ENCODE measurements at regions not wholly inside any gene's neighbourhood (a gene's known extent, or its start where the extent isn't known, plus 50 kb on each side); places are given as distances from the start of the nearest gene placed in this dataset.

DNA sequence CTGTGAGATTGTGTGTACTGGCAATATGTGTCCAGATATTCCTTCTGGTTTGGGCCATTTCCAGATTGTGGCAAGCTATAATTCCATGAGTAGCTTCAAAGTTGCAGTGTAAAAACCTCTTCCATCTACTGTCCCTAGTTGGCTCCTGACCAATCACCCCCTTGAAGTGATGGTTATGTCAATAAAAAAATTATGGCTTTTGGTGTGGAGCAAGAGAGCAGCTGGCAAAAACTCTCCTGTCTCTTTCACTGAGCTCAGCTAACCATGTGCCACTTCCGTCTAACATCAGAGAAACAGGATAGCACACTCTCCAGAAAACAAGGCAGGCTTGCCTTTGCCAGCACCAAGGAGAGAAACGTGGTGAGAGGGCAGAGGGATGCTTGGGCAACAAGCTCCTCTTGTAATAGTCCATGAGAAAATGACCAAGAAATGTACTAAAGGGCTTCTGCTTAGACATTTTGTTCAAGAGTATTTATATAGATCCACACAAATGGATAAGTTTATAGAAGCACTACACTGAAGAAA lies 914.4 kb upstream of the SEMA6A start:
- no peak for DNase-seq (ENCODE audit: low spot score)

DNA sequence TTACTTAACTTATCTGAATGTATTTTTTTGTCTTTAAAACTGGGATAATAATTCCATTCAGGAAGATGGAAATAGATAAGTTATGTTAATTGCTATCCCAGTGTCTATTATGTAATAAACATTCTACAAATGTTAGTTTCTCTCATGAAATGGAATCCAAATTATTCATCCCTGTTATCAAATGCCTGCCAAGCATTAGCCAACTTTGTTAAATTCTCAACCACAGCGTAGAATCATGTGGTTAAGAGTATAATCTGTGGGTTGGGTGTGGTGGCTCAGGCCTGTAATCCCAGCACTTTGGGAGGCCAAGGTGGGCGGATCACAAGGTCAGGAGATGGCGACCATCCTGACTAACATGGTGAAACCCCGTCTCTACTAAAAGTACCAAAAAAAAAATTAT lies 912.9 kb upstream of the SEMA6A start:
- DNase-seq (ENCODE audit: low spot score), result no peak

DNA sequence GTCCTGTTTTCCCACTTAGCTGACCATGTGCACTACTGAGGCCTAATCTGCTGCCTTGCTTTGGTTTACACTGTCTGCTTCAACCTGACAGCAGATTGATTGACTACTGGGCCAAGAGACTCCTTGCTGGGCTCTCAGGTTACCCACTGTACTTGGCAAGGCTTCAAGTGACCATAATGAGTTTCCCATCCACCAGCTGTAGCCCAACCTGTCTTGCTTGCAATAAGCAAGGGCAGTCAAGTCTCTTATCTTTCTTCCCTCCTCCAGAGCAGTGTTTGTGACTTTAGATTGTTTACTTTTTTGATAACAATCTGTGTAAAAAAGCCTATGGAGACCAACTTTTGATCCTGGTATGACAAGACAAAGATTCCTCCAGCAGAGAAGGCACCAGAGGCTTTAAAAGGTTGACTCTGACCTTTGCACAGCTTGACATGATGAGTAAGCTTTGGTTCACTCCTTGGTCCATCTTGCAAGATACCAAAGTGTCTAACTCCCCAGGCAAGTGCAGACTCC lies 912.3 kb upstream of the SEMA6A start:
- DNase-seq (ENCODE audit: low spot score), result no peak

DNA sequence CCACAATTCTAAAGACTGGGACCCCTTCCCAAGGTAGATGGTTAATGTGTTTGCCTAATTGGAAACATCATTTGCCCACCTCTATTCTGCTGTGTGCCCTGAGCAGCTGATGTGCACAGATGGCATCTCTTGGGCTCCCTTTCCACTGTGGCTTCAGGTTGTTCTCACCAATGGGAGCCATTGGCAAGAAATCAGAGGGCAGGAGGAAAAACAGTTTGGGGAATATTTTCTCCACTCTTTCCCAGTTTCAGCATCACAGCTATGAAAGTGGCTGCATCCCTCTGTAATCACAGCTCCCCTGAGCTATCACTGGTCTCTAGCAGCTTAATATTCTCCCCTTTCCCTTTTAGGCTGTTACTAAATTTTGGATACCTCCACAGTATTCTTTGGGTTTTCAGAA lies 911.6 kb upstream of the SEMA6A start:
- DNase-seq (ENCODE audit: low spot score), result no peak

DNA sequence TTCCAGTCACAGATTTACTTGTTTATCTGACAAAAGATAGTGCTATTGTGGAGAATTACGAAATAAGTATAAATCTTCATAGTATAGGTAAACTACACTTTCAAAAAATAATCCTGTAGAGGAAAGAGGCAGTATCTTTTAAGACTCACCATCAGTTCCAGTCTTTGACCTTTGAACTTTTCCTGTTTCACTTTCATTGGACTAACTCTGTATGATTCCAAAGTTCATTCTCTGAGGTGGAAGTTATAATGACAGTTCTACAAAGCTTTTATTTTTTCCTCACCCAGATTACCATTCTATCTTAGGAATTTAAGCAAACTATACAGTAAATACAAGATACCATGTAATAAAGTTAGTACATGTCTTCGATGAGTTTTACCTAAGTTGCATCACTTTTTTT lies 901.3 kb upstream of the SEMA6A start:
- no peak for DNase-seq (ENCODE audit: low spot score)

DNA sequence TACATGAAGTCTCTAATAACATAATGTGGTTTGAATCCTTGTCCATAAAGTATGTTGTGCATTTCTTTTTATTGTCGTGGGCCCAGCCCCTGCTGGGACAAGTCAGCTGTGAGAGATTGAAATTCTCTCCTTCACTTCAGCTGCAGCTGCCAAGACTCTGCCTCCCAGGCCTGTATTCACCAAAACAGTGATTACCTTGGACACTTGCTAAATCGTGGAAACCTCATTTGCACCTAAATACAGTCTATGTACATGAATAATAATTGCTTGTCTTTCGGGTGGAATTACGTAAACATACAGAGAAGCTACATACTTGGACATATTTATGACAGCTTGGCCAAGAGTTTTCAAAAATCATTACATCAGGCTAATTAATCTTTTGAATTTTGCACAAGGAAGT lies 898.5 kb upstream of the SEMA6A start:
- no peak for DNase-seq (ENCODE audit: low spot score)

DNA sequence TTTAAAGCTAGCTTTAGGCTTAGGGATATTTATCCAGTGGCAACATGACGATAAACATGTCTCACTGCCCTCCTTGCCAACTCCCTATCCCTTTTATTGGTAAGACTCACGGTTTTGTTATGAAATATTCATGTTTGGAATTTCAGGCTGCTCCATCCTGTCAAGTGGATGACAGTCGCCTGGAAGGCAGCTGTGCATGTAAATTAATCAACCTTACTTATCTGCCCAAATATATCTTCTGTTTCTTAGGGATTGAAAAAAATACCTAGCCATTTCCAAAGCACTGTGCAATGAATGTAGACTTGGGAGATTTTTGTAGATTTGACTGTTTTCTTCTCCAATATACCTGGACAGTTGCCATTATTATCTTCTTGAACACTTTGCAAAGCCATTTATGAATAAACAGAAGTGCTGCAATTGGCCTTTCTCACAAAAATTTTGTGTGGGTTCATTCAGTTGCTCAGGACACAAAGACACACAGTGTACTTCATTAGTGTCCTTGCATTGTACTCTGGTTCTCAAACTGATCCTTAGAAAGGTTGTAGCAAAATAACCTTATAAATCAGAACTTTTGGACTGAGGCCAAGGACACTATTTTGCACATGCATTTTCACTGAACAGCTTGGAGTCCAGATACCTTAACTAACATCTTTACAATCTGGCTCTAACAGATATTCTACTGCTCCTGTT lies 889.4 kb upstream of the SEMA6A start:
- DNase-seq (ENCODE audit: low spot score), result no peak

DNA sequence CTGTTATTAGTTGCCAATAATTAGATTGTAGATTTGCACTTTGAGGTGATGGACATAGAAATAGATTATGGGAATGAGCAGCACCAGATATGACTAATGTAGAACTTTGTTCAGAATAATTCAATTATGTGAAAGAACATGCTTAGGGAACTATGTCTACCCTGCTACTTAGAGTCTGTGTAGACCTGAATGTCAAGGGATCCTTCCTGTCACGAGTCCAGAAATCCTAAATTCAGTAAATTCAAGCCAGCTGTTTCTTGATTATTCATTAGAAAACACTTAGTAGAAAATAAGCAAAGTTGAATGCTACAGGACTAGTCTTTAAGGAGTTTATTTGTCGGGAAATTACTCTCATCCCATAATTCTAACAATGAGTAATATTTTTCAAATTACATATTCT lies 887.3 kb upstream of the SEMA6A start:
- DNase-seq (ENCODE audit: low spot score), result no peak

DNA sequence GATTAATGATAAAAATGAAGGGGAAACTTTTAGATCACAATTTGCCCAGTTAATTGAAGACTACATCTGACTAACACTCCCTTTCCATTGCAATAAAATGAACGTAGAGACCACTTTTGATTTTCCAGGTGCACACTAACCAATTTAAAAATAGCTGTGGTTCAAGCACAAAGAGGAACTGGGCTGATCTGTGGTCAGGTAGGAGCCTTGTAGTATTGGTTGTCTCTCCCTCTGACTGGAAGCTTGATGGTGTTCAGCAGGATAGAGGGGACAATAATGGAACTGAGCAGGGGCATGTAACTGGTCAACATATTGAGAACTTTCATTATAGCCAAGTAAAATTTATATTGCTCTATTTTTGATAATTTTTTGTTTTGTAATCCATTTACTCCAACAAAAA lies 886.8 kb upstream of the SEMA6A start:
- no peak for DNase-seq (ENCODE audit: low spot score)

DNA sequence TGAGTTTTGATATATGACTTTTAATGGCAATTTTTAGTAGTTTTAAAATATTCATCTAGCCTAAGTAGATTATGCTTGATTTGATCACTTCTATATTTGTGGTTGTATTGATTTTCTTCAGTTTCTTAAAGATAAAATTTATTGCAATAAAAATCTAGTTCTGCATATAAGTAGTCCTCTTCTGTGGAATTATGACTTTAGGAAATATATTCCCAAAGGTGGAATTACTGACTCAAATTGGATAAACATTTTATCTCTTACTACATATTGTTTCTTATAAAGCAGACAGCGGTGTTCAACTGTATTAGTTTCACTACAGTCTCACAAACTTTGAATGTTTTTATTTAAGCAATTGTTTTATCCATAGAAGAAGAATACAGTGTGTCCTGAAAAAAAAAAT lies 883.0 kb upstream of the SEMA6A start:
- no peak for DNase-seq (ENCODE audit: low spot score)

DNA sequence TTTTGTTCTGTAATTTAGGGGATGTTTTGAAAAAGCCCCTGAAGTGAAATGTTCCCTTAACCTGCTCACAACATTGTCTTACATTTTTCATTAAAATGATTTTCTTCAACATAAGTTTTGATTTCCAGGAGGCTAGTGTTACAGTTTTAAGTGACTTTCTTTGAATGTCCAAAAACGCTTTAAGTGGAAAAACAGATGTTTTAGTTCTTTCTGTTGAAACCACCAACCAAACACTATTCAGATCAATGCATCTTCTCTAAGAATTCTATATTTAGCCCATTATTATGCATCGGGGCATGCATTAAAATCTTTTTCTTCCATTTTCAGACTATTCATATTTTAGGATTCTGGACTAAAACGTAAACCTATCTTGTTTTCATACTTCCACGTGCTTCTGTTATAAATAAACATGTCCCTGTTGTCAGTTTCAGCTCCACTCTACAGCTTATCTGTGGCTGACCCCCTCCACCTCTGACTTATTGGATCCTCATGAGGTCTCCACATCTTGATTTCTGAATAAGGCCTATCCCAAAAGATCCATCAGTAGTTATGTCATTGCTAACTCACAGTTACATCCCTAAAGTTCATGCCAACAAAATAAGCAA lies 882.3 kb upstream of the SEMA6A start:
- no peak for DNase-seq (ENCODE audit: low spot score)

DNA sequence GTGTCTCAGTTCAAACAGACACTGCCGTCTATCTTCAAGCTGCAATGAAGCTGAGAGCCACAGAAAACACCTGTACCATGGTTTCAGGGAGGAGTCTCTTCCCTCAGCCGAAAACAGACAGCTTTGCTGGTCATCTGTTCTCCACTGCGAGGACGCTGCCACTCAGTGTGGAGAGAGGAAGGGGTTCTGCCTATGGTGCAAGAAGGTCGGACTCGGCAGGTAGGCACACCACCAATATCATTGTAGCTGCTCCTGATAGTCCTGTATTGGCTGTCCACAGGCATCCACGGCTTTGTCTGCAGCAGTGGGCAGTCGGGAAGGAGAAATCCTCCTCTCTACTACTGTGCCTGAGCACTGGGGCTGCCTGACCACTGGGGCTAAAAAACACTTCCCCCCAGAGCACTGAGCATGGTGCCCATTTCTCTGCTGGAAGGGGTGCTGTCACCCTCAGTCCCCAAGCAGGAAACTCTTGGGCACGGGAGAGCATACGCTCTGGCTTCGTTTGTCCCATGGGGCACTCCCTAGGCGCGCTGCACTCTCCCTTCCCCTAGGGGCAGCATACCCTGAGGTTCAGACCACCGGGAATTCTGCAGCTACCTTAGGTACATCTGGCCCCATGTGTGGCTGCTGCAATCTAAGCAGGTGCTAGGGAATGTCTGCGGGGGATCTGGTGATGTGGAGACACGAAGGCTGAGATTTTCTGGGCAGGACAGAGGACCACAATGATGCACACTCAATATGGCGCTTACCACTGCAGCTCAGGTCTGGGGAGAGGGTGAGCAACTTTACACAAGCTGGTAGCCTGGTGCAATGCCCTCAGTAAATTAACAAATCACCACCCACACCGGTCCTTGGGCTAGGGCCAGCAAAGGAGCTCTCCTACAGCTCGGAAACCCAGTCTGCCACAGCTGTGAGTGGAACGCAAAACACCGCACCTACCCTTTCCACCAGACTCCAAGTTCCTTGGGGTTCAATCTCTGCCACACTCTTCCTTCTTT lies 880.9 kb upstream of the SEMA6A start:
- DNase-seq (ENCODE audit: low spot score), result peak; percentile 25

DNA sequence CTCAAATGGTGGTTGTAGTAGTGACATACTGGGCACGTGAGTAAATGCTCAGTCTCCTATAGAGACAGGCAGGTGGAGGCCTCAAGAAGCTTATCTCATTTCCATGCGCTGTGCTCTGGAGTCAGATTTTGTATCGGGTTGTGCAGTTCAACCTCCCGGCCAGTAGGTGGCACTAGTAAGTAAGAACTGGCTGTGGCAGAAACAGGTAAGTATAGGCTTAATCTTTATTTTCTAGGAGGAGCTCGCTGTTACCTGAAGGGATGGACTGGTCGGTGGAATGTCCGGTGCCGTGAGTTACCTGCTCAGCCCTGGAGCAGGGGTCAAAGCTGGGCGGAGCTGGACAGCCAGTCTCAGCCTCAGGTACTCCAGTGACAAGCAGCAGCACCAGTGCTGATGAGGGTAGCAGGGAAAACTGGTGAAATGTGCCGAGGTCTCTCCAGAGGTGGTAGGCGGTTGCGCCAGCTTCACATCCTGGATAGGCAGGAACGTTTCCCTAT lies 880.1 kb upstream of the SEMA6A start:
- DNase-seq (ENCODE audit: low spot score), result peak; percentile 59

DNA sequence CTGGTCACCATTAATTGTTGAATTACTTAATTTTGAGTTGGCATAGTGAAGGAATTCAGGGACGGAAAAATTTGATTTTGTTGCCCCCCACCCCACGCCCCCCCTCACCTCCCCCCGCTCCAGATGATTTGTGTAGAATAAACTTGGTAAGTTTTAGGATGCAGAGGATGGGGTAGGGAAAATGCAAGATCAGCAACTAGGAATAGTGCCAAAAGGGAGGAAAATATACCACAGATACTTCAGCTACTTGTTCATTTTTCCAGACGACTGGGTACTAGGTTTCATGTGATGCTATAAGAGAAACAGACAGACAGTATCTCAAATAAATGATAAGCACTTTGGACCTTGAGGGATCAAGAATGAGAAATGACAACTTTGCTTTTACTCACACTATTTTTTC lies 862.2 kb upstream of the SEMA6A start:
- no peak for DNase-seq (ENCODE audit: low spot score)

DNA sequence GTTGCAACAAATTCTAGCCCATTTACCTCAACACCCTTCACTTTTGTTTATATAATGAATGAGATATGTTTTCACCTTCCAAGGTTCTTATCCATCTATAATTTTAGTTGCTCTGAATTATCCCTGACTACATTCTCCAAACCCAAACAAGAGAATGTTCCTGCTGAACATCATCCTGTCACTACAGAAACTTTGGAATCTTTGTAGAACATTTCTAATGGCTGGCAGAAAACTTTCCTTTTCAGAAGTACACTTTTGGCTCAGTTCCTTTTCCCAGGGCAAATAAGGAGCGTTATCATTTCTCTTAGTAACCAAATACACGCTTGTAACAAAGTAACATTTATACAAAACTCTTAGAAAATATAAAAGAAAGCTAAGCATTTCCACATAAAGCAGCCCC lies 860.6 kb upstream of the SEMA6A start:
- DNase-seq (ENCODE audit: low spot score), result no peak

DNA sequence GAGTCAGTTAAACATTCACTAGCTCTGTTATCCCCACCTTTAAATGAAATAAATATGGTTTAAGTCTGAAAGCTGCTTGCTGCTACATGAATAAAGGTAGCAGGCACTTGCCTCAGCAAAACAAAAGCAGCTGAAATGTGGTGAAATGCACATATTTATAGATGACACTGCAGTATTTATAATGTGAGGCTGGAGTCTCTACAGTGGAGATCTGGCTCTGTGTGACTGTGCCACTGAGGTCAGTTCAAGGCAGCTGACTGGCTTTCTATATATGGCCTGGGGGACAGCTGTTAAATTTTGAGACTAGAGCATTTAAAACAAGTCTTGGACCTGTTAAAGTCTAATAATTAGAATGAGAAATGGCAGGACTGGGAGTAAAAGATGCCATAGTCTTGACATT lies 859.6 kb upstream of the SEMA6A start:
- no peak for DNase-seq (ENCODE audit: low spot score)

DNA sequence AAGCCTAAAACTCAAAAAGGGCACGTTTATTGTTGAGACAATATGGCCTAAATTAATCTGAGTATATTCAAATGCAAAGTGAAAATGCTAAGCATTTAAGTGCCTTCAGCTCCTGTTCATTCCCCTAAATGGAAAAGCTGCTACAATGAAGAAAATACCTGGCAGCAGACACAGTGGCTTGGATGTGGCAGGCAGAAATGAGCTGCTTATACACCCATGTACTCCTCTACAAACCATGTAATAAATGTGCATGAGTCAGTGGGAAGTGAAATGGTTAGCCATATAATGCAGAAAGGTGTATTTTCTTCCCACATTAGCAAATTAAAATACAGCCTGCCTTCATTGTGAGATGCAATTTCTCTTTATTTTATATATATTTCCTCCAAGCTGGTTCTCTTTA lies 859.2 kb upstream of the SEMA6A start:
- no peak for DNase-seq (ENCODE audit: low spot score)

DNA sequence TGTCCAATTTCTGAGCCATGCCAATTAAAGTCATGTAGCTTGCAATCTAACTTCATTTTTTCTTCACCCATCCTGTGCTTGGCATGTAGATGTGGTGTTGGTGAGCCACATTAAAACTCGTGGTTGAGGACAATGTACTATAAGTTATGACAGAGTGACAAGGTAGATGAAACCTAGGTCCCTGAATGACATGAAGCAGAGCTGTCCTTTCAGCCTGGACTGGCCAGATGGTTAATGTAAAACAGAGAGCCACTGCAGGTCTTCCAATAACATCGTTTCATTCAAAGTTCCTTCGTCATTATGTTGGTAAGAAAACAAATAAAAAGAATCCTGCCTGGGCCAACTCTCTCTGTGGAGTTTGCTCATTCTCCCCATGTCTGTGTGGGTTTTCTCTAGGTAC lies 856.5 kb upstream of the SEMA6A start:
- no peak for DNase-seq (ENCODE audit: low spot score)

DNA sequence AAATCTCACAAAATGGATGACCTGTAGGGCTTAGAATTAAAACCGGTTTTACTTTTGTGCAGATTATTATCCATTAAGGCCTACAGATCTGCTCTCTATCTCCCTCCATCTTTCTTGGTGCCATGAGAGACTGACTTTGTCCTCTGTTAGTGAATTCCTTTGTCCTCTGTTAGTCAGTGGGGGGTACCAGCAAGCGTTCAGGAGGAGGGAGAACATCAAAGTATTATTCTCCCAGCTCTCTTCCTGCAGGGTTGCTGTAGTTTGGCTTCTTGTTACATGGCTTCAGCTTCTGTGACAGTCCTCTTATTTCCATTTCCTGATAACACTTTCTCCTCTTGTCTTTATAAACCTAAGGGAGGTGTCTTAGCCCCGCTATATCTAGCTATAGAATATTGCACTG lies 850.5 kb upstream of the SEMA6A start:
- DNase-seq (ENCODE audit: low spot score), result no peak

DNA sequence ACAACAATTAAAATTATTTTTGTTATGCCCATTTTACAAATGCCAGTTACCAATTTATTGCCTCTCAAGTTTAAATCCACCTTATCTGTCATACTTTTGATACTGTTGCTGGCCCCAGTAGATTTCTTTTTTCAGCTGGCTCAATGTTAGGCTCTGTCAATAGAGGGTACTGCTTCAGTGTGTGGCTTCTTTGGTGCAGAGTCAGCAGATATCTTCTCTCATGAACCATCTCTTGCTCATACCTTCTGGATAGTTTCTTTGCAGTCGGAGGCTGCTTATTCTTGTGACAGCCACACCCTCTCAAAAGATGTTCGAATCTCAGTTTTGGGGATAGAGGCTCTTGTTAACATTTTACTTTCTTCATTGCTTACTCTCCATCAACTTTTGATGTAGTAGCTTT lies 849.9 kb upstream of the SEMA6A start:
- no peak for DNase-seq (ENCODE audit: low spot score)

DNA sequence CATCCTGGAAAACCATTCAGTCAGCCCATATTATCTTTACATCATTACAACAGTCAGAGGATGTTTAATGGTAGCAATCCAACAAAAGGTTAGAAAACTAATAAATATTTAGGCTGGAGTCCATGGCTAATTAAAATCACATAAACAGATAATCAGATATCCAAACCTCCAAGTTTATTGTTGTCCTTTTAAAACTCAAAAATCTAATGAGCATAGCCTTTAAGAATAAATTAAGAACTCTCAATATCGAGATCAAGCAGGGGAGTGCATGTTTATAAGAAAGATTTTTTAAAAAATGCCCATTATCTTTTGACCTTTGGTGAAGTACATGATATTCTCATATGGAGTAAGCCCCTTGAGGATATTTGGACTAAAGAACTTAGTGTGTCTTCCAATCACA lies 842.9 kb upstream of the SEMA6A start:
- DNase-seq (ENCODE audit: low spot score), result no peak

DNA sequence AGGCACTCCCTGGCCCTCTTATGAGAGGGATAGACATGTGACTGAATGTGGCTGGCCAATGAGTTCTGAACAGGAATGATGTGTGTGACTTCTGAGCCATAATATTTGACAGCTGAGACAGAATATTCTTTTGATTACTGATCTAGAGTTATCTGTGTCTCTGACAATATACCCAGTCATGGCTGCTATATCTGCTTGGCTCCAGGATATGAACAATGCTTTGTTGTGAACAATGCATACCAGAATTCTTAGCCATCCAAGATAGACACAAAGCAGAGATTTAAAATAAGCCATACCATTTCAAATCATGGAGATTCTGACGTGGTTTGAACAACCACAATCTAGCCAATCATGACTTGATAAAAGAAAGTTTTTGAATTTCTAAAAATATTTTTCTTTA lies 840.3 kb upstream of the SEMA6A start:
- DNase-seq (ENCODE audit: low spot score), result no peak
